Caco-2 (cell line): ENCODE measurements at regions not wholly inside any gene's neighbourhood (a gene's known extent, or its start where the extent isn't known, plus 50 kb on each side); places are given as distances from the start of the nearest gene placed in this dataset.
"Not testable (repeated sequence)": the region's sequence is repeated elsewhere in the genome, so short reads cannot be mapped to it uniquely, and the experiment has no call there.

Experiments
- BruUV-seq: library from RNA; stranded (reverse); fragments of 400-500 nt; replicated peaks from 2 replicates; lab custom pipeline; 2021; lab: Mats Ljungman, UMichigan
- CTCF ChIA-PET: fragments of 300-600 bp; sonication (Branson Sonifier 250); formaldehyde crosslinking; loops from one replicate; lab custom pipeline; 2022; ENCODE audit warnings: antibody characterized with exemption; lab: Charles Lee
- POLR2A ChIA-PET: fragments of 300-600 bp; sonication (Branson Sonifier 250); formaldehyde crosslinking; loops from one replicate; lab custom pipeline; 2022; ENCODE audit warnings: antibody characterized with exemption; lab: Charles Lee
- DNase-seq, 2 experiments: peaks; one replicate each; pipeline versions ENCODE4 v3.0.0 to v3.0.0-alpha.2; 2020 to 2022
- H3K27me3 ChIP-seq: replicated peaks from 2 replicates; pipeline ENCODE4 v1.6.0; 2011; ENCODE audit warnings: low read length; ENCODE audit not compliant: control insufficient read depth, insufficient read depth
- H3K36me3 ChIP-seq: 2 replicates; pipeline ENCODE4 v1.5.1; 2011; ENCODE audit warnings: low read length; ENCODE audit not compliant: control insufficient read depth, insufficient read depth
- H3K4me1 ChIP-seq: fragments of 250-450 bp; sonication (Bioruptor Pico); 2 replicates; pipeline ENCODE4 v1.5.1; 2020; ENCODE audit warnings: mild to moderate bottlenecking
- H3K4me3 ChIP-seq: 2 replicates; pipeline ENCODE4 v1.5.1; 2011; ENCODE audit warnings: low read depth, mild to moderate bottlenecking, control low read depth, low read length
- H3K9me3 ChIP-seq: fragments of 250-450 bp; sonication (Bioruptor Pico); 2 replicates; pipeline ENCODE4 v1.5.1; 2020; ENCODE audit warnings: mild to moderate bottlenecking, moderate library complexity
- H3K27ac Mint-ChIP-seq: one replicate; pipeline ENCODE4 v1.8.0; 2022; ENCODE audit warnings: mixed read lengths; ENCODE audit not compliant: unreplicated experiment
- H3K27me3 Mint-ChIP-seq: one replicate; pipeline ENCODE4 v1.8.0; 2022; ENCODE audit warnings: mixed read lengths; ENCODE audit not compliant: insufficient read depth, unreplicated experiment
- H3K36me3 Mint-ChIP-seq: one replicate; pipeline ENCODE4 v1.8.0; 2022; ENCODE audit warnings: mild to moderate bottlenecking, mixed read lengths; ENCODE audit not compliant: insufficient read depth, unreplicated experiment
- H3K4me1 Mint-ChIP-seq: one replicate; pipeline ENCODE4 v1.8.0; 2022; ENCODE audit warnings: low read depth, mixed read lengths; ENCODE audit not compliant: unreplicated experiment
- H3K4me3 Mint-ChIP-seq: one replicate; pipeline ENCODE4 v1.8.0; 2022; ENCODE audit warnings: mild to moderate bottlenecking, moderate library complexity, mixed read lengths; ENCODE audit not compliant: unreplicated experiment
- H3K9me3 Mint-ChIP-seq: one replicate; pipeline ENCODE4 v1.8.0; 2022; ENCODE audit warnings: mixed read lengths; ENCODE audit not compliant: unreplicated experiment
- intact Hi-C: fragments of 100-400 bp; cut with micrococcal nuclease; formaldehyde crosslinking; loops from one replicate; pipeline ENCODE4 v1.10.0; 2022; ENCODE audit not compliant: unreplicated experiment
- TF ChIP-seq, protein P1 (sequence below), 2 experiments: fragments of 200-600 bp in 1 of 2; IDR thresholded peaks; 1 replicate in 1 of 2; 2 replicates in 1 of 2; pipeline versions ENCODE4 v1.5.1 to v1.8.0; 2011 to 2022; ENCODE audit warnings: antibody characterized with exemption in 1 of 2, control low read depth in 1 of 2, inconsistent platforms in 1 of 2, low read depth in 1 of 2, low read length in 1 of 2, mild to moderate bottlenecking in 1 of 2, moderate library complexity in 1 of 2; ENCODE audit not compliant: insufficient read depth in 1 of 2, severe bottlenecking in 1 of 2, unreplicated experiment in 1 of 2

DNA sequence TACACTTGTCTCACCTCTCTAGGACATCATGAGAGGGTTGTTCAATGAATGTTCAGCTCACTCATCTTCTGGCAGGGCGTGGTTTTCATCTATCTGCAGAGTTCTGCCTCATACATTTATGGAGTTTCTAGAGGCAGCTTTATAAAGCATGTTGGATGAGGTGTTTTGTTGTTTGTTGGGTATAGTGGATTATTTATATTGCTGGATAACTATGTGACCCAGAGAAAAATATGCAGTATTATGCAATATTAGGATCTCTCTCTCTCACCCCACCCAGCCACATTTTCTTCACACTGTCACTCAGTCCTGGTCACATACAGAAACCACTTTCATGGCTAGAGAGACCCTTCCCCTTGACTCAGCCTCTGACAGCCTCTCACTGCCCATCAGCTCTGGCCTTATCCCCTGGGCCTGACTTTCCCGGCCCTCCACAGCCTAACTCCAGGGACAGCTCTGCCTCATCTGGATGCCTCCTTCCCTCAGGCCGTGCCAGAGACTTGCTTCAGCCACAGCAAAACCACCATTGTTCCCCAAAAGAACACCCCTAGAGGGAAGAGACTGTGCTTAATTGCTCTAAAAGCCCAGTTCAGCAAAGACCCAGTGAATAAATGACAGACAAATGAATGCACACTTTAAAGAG lies 260.3 kb downstream of the MYCN start:
- H3K9me3 ChIP-seq, result no peaks in the 10 kb centered on the region
- H3K36me3 ChIP-seq, result no peaks in the 10 kb centered on the region; the same call in 1 of the 2 replicates
- Mint-ChIP-seq H3K36me3 (no peaks in the 10 kb centered on the region), H3K9me3 (no peaks in the 10 kb centered on the region), H3K27me3 (no peaks in the 10 kb centered on the region), H3K4me3 (no peak overlapping the region), H3K27ac (no peak overlapping the region), H3K4me1 (peaks cover 14% of the 10 kb centered on the region)
- TF ChIP-seq, protein P1, sequence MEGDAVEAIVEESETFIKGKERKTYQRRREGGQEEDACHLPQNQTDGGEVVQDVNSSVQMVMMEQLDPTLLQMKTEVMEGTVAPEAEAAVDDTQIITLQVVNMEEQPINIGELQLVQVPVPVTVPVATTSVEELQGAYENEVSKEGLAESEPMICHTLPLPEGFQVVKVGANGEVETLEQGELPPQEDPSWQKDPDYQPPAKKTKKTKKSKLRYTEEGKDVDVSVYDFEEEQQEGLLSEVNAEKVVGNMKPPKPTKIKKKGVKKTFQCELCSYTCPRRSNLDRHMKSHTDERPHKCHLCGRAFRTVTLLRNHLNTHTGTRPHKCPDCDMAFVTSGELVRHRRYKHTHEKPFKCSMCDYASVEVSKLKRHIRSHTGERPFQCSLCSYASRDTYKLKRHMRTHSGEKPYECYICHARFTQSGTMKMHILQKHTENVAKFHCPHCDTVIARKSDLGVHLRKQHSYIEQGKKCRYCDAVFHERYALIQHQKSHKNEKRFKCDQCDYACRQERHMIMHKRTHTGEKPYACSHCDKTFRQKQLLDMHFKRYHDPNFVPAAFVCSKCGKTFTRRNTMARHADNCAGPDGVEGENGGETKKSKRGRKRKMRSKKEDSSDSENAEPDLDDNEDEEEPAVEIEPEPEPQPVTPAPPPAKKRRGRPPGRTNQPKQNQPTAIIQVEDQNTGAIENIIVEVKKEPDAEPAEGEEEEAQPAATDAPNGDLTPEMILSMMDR (IDR thresholded peaks at IDR 0.05; ENCODE audit: insufficient read depth in 1 of 2, low read depth in 1 of 2, low read length in 1 of 2, severe bottlenecking in 1 of 2, unreplicated experiment in 1 of 2), result no peak
- H3K4me1 ChIP-seq, result no peaks in the 10 kb centered on the region
- ChIA-PET POLR2A (no interaction called here), CTCF (no interaction called here)
- BruUV-seq, result no TSS peak
- no peaks in the 10 kb centered on the region for H3K27me3 ChIP-seq
- no peak overlapping the region for H3K4me3 ChIP-seq
- intact Hi-C loops, result no loop called here
- no peak for DNase-seq

DNA sequence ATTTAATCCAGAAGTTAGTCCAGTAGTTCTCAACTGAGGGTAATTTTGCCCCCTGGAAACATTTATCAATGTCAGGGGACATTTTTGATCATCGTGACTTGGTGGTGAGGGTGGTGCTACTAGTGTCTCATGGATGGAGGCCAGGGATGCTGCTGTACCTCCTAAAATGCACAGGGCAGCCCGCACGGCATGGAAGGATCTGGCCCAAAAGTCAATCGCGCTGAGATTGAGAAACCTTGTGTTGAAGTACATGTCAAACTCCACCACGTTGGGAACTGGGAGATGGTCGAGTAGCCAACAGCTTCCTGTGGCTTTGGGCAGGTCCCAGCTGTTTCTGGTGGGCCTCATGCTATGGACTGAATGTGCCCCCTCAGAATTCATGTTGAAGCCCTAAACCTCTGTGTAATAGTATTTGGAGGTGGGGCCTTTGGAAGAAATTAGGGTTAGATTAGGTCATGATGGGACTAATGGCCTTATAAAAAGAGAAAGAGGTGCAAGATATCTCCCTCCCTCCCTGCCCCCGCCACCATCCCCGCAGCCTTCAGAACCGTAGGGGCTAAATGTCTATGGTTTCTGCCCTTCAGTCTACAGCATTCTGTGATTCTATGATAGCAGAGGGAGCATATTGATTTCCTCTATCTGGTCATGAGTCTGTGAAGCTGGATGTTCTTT lies 259.7 kb downstream of the MYCN start:
- Histone ChIP-seq H3K27me3 (no peaks in the 10 kb centered on the region), H3K9me3 (no peaks in the 10 kb centered on the region), H3K4me3 (no peak overlapping the region), H3K4me1 (no peaks in the 10 kb centered on the region), H3K36me3 (no peaks in the 10 kb centered on the region; the same call in 1 of the 2 replicates)
- intact Hi-C loops, result no loop called here
- no TSS peak for BruUV-seq
- Mint-ChIP-seq H3K4me1 (peaks cover 14% of the 10 kb centered on the region), H3K4me3 (no peak overlapping the region), H3K36me3 (no peaks in the 10 kb centered on the region), H3K27ac (no peak overlapping the region), H3K27me3 (no peaks in the 10 kb centered on the region), H3K9me3 (no peaks in the 10 kb centered on the region)
- POLR2A ChIA-PET, result no interaction called here
- CTCF ChIA-PET, result no interaction called here
- TF ChIP-seq, protein P1 (IDR thresholded peaks at IDR 0.05; ENCODE audit: insufficient read depth in 1 of 2, low read depth in 1 of 2, low read length in 1 of 2, severe bottlenecking in 1 of 2, unreplicated experiment in 1 of 2), result no peak
- no peak for DNase-seq

DNA sequence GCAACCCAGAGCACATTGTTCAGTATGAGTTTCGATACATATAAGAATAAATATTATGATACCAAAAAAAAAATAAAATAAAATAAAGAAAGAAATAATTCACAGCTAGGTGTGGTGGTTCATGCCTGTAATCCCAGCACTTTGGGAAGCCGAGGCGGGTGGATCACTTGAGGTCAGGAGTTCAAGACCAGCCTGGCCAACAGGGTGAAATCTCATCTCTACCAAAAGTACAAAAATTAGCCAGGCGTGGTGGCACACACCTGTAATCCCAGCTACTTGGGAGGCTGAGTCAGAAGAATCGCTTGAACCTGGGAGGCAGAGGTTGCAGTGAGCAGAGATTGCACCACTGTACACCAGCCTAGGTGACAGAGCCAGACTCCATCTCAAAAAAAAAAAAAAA lies 258.9 kb downstream of the MYCN start:
- CTCF ChIA-PET, H3K9me3 ChIP-seq, H3K4me1 ChIP-seq, H3K27me3 Mint-ChIP-seq, intact Hi-C loops, H3K36me3 Mint-ChIP-seq, DNase-seq, H3K27me3 ChIP-seq, H3K4me3 ChIP-seq, H3K9me3 Mint-ChIP-seq, POLR2A ChIA-PET, BruUV-seq, H3K4me3 Mint-ChIP-seq, H3K36me3 ChIP-seq, H3K27ac Mint-ChIP-seq: not testable (repeated sequence)
- peaks cover 14% of the 10 kb centered on the region for H3K4me1 Mint-ChIP-seq
